IPS-20b (cell line): ENCODE measurements at regions not wholly inside any gene's neighbourhood (a gene's known extent, or its start where the extent isn't known, plus 50 kb on each side); places are given as distances from the start of the nearest gene placed in this dataset.

Source experiments
- H3K27ac ChIP-seq: one replicate; pipeline ENCODE4 v1.5.1; 2013; ENCODE audit warnings: low read length
- H3K27me3 ChIP-seq: 2 replicates; pipeline ENCODE4 v1.6.1; 2013; ENCODE audit warnings: mild to moderate bottlenecking, low read length, inconsistent platforms; ENCODE audit not compliant: insufficient read depth
- H3K36me3 ChIP-seq: 2 replicates; pipeline ENCODE4 v1.6.1; 2013; ENCODE audit warnings: low read depth, mild to moderate bottlenecking, inconsistent platforms, low read length, moderate library complexity; ENCODE audit not compliant: insufficient read depth
- H3K4me1 ChIP-seq: 2 replicates; pipeline ENCODE4 v1.6.1; 2013; ENCODE audit warnings: mild to moderate bottlenecking, control low read depth, inconsistent platforms, low read length, moderate library complexity; ENCODE audit not compliant: insufficient read depth
- H3K4me3 ChIP-seq: 2 replicates; pipeline ENCODE4 v1.5.1; 2013; ENCODE audit warnings: mild to moderate bottlenecking, low read length, inconsistent platforms
- H3K9ac ChIP-seq: 2 replicates; pipeline ENCODE4 v1.6.1; 2013; ENCODE audit warnings: low read depth, mild to moderate bottlenecking, inconsistent platforms, low read length, moderate library complexity
- H3K9me3 ChIP-seq: 2 replicates; pipeline ENCODE4 v1.6.1; 2013; ENCODE audit warnings: mild to moderate bottlenecking, low read depth, low read length, inconsistent platforms; ENCODE audit not compliant: insufficient read depth

DNA sequence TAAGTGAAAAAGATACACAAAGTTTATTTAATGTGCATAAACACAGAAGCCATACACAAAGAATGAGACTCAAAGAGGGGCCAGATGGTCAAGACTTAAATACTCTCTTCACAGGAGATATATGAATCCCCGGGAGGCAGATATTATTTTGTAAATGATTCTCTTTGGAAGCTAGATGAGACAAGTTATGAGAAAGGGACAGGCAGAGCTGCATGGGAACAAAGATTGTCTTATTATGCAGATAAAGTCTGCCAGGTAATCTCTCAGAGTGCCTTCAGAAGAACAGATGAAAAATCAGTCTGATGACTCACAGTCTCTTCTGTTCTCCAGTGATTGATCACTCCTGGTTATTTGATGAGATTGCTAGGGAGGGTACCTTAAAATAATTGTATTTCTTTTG lies 89.0 kb downstream of the NAF1 start:
- no peaks in the 10 kb centered on the region for H3K27me3 ChIP-seq
- no peak overlapping the region for H3K27ac ChIP-seq
- H3K9me3 ChIP-seq: no peaks in the 10 kb centered on the region
- H3K4me3 ChIP-seq: peak overlapping the region; percentile 26; the same call in 1 of the 2 replicates
- peaks cover 3% of the 10 kb centered on the region; the same call in 1 of the 2 replicates for H3K4me1 ChIP-seq
- no peaks in the 10 kb centered on the region for H3K36me3 ChIP-seq
- H3K9ac ChIP-seq: no peak overlapping the region

DNA sequence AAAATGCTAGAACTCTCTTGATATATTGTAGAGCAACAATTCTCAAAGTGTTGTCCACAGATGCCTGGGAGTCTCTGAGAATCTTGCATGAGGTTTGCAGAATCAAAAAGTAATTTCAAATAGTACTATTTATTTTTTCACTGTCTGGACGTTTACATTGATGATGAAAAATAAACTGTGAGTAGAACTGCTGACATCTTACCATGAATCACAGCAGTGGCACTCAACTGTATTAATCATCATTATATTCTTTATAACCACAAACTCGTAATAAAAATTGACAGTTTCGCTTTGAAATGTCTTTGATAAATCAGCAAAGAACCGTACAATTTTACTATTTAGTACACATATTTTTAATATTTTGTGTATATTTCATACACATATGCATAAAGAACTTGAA lies 94.5 kb downstream of the NAF1 start:
- H3K36me3 ChIP-seq: no peaks in the 10 kb centered on the region
- H3K9me3 ChIP-seq: no peaks in the 10 kb centered on the region
- no peaks in the 10 kb centered on the region; the same call in 1 of the 2 replicates for H3K4me1 ChIP-seq
- H3K27me3 ChIP-seq: no peaks in the 10 kb centered on the region
- H3K27ac ChIP-seq: no peak overlapping the region
- H3K9ac ChIP-seq: no peak overlapping the region
- H3K4me3 ChIP-seq: no peak overlapping the region

DNA sequence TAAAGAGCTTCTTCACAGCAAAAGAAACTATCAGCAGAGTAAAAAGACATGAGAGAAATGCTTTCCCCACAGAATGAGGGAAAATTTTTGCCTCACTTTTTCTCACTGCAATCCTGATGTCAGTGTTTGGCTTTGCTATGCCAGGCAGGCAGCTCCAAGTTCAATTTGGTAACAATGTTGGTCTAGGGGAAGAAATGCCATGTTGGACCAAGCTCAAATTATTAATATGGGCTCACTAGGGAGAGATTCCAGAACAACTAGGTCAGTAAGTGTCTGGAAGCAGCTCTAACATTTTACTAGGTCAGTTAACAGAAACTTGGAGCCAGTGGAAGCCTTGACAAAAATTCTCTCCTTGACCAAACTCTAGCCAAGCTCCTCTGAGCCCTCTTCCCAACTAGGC lies 95.4 kb downstream of the NAF1 start:
- no peak overlapping the region for H3K9ac ChIP-seq
- H3K27me3 ChIP-seq: no peaks in the 10 kb centered on the region
- H3K36me3 ChIP-seq: no peaks in the 10 kb centered on the region
- H3K4me1 ChIP-seq: no peaks in the 10 kb centered on the region
- no peak overlapping the region for H3K4me3 ChIP-seq
- no peak overlapping the region for H3K27ac ChIP-seq
- no peaks in the 10 kb centered on the region for H3K9me3 ChIP-seq

DNA sequence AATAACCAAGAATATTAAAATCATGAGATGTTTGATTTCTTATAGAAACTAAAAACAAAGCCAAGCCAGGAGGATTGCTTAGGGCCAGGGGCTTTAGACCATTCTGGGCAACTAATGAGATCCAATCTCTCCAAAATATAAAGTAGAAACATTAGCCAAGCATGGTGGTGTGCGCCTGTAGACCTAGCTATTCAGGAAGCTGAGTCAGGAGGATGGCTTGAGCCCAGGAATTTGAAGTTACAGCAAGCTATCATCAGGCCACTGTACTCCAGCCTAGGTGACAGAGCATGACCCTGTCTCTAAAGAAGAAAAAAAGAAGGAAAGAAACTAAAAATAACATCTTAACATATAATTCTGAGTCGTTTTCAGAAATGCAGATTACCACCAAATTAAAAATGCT lies 96.7 kb downstream of the NAF1 start:
- no peaks in the 10 kb centered on the region for H3K36me3 ChIP-seq
- H3K27me3 ChIP-seq: no peaks in the 10 kb centered on the region
- no peaks in the 10 kb centered on the region for H3K4me1 ChIP-seq
- no peaks in the 10 kb centered on the region for H3K9me3 ChIP-seq
- no peak overlapping the region for H3K27ac ChIP-seq
- H3K4me3 ChIP-seq: no peak overlapping the region
- no peak overlapping the region for H3K9ac ChIP-seq

DNA sequence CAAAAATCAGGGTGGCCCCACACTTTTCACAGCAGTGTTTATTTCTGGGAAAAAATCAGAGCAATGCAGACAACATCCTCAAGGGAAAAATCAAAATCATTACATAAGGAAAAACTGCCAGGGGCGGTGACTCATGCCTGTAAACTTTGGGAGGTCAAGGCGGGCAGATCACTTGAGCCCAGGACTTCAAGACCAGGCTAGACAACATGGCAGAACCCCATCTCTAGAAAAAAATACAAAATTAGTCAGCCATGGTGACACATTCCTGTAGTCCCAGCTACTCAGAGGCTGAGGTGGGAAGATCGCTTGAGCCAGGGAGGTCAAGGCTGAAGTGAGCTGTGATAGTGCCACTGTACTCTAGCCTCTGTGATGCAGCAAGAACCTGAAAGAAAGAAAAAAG lies 102.8 kb downstream of the NAF1 start:
- Histone ChIP-seq H3K27me3 (no peaks in the 10 kb centered on the region), H3K4me3 (no peak overlapping the region), H3K27ac (no peak overlapping the region), H3K4me1 (no peaks in the 10 kb centered on the region), H3K36me3 (no peaks in the 10 kb centered on the region), H3K9me3 (no peaks in the 10 kb centered on the region), H3K9ac (no peak overlapping the region)

DNA sequence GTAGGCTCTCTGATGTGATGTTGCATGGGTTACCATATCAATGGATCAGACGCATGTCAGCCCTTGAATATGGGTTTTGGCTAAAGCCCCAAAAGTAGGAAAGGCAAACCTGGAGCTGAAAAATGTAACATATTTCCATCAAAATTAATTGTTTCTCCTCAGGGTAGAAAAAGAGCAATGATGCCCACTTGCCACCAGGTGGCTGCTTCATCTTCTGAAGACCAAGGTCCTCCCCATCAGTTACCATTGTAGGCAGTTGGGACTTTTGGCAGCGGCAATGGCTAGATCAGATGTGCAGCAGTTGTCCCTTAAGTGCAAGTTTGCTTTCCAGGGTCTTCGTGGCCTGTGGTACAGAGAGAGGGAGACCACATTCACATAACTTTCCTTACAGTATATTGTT lies 118.2 kb downstream of the NAF1 start:
- H3K36me3 ChIP-seq: no peaks in the 10 kb centered on the region
- no peaks in the 10 kb centered on the region for H3K27me3 ChIP-seq
- H3K27ac ChIP-seq: no peak overlapping the region
- H3K4me1 ChIP-seq: no peaks in the 10 kb centered on the region
- no peak overlapping the region for H3K4me3 ChIP-seq
- no peak overlapping the region for H3K9ac ChIP-seq
- H3K9me3 ChIP-seq: no peaks in the 10 kb centered on the region

DNA sequence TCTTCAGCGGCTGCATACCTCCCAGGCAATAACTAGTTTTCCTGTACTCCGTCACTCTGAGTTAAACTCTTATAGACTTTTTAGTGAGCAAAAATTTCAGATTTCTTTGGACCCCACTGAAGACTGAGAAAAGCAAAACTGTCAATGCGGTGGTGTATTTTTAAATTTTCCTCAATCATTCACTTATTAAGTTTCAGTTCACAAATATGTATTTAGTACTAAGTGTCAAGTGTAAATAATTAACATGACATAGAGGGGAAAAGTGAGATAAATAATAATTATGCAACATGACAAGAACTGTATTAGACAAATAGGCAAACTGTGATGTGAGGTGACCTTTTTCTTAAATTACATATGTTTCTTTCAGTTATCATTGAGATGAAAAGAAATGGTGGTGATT lies 124.4 kb downstream of the NAF1 start:
- H3K4me1 ChIP-seq: no peaks in the 10 kb centered on the region
- no peaks in the 10 kb centered on the region for H3K27me3 ChIP-seq
- H3K36me3 ChIP-seq: no peaks in the 10 kb centered on the region
- H3K27ac ChIP-seq: no peak overlapping the region
- H3K9ac ChIP-seq: no peak overlapping the region
- no peaks in the 10 kb centered on the region; the same call in 1 of the 2 replicates for H3K9me3 ChIP-seq
- no peak overlapping the region for H3K4me3 ChIP-seq

DNA sequence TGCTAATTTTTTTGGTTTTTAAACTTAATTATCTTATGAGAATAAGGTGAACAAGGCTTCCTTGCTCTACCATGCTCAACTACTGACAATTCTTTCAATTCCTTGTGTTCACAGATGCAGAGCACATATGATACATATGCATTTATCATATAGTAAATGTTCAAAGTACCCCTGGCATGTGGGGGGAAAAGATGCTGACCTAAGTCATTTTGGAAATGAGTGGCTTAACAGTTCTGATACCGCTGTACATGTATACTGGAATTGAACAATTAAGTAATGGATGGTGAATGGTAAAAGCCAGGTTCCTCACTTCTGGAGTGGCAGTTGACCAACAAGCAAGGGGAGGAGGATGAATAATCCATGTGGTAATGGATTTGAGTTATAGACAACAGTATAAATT lies 149.6 kb downstream of the NAF1 start:
- no peaks in the 10 kb centered on the region for H3K27me3 ChIP-seq
- no peak overlapping the region for H3K27ac ChIP-seq
- H3K9ac ChIP-seq: no peak overlapping the region
- H3K4me3 ChIP-seq: no peak overlapping the region
- H3K4me1 ChIP-seq: no peaks in the 10 kb centered on the region
- H3K9me3 ChIP-seq: no peaks in the 10 kb centered on the region
- H3K36me3 ChIP-seq: no peaks in the 10 kb centered on the region

DNA sequence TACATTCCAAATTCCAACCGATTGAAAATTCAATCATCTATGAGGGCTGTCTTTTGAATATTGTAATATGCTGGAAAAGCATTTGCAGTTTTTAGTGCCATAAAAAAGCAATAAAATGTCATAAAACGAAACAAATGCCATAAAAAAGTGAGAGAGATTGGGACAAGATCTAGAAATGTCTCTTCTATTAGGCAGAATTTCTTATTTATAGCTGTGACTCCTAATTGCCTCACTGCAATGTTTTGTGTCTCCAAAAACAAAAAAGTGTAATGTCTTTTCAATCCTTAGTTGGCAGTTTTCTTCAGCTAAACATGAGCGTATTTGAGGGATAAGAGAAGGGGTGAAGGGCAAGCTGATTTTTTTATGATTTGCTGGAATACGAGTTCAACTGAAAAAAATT lies 153.9 kb downstream of the NAF1 start:
- Histone ChIP-seq H3K36me3 (no peaks in the 10 kb centered on the region), H3K27me3 (no peaks in the 10 kb centered on the region), H3K27ac (no peak overlapping the region), H3K9ac (no peak overlapping the region), H3K9me3 (no peaks in the 10 kb centered on the region), H3K4me1 (no peaks in the 10 kb centered on the region), H3K4me3 (no peak overlapping the region)

DNA sequence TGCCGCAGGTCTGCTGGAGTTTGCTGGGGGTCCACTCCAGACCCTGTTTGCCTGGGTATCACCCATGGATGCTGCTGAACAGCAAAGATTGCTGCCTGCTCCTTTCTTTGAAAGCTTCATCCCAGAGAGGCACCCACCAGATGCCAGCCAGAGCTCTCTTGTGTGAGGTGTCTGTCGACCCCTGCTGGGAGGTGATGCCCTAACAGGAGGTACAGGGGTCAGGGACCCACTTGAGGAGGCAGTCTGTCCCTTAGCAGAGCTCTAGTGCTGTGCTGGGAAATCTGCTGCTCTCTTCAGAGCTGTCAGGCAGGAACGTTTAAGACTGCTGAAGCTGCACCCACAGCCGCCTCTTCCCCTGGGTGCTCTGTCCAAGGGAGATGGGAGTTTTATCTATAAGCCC lies 162.7 kb downstream of the NAF1 start:
- Histone ChIP-seq H3K9ac (no peak overlapping the region), H3K9me3 (no peaks in the 10 kb centered on the region; the same call in 1 of the 2 replicates), H3K27me3 (no peaks in the 10 kb centered on the region), H3K4me1 (no peaks in the 10 kb centered on the region), H3K27ac (no peak overlapping the region), H3K4me3 (no peak overlapping the region), H3K36me3 (no peaks in the 10 kb centered on the region)

DNA sequence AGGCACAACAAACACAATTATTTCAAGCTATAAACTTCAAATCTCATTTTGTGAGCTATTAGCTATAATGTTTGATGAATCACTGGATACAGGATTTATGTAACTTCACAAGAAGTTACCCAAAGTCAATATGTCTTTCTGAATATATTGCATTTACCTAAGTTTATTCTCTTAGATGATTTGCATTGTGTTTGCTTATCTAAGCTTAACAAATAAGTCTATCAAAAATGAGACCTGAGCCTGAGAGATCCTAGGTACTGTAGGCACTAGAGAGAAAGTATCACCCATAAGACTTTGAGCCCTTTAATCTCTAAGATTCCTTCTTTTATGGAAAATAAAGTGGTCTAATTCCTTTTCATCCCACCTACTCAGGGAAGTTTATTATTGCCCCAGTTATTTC lies 178.2 kb downstream of the NAF1 start:
- H3K9me3 ChIP-seq: no peaks in the 10 kb centered on the region
- no peaks in the 10 kb centered on the region for H3K36me3 ChIP-seq
- H3K27ac ChIP-seq: no peak overlapping the region
- no peak overlapping the region for H3K9ac ChIP-seq
- peaks cover 6% of the 10 kb centered on the region; the same call in 1 of the 2 replicates for H3K4me1 ChIP-seq
- no peaks in the 10 kb centered on the region for H3K27me3 ChIP-seq
- no peak overlapping the region for H3K4me3 ChIP-seq

DNA sequence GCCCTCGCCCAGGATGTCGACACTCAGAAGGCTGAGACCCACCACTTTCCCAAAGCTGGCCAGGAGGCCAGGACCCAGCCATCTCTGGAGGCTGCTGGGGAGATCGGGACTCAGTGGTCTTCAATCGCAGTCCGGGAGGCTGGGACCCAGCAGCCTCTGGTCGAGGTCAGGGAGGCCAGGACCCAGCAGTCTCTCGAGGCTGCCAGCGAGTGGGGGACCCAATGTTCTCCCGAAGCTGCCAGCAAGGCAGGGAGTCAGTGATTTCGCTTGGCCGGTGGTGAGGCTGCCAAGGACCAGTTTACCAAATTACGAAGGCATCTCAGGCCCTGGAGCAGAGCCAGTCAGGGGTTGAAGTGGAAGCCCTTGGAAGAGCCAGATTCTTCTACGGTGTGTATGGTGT lies 181.6 kb downstream of the NAF1 start:
- Histone ChIP-seq H3K27ac (no peak overlapping the region), H3K4me1 (peaks cover 6% of the 10 kb centered on the region; the same call in 1 of the 2 replicates), H3K9me3 (no peaks in the 10 kb centered on the region), H3K27me3 (no peaks in the 10 kb centered on the region), H3K4me3 (no peak overlapping the region), H3K36me3 (no peaks in the 10 kb centered on the region), H3K9ac (no peak overlapping the region)

DNA sequence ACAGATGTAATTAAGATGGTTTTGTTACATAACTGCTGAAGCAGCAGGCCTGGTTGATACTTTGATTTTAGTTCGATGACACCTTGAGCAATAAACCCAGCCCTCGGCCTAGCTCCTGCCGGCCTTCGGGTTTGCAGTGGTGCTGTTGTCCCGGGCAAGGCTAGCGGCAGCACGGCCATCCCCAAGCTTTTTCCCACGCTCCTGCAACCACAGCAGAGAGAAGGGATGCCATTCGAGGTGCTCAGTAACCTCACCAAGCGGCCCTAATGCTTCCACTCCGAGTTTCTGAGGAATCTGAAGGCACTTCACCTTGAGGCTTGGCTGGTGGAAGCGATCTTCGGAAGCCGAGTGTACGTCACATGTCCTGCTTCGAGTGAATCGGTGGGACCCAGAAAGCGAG lies 182.1 kb downstream of the NAF1 start:
- Histone ChIP-seq H3K27me3 (no peaks in the 10 kb centered on the region), H3K9ac (no peak overlapping the region), H3K9me3 (no peaks in the 10 kb centered on the region), H3K27ac (no peak overlapping the region), H3K36me3 (no peaks in the 10 kb centered on the region), H3K4me1 (peaks cover 6% of the 10 kb centered on the region; the same call in 1 of the 2 replicates), H3K4me3 (no peak overlapping the region)
